SU-DHL-6 (cell line): ENCODE measurements at regions not wholly inside any gene's neighbourhood (a gene's known extent, or its start where the extent isn't known, plus 50 kb on each side); places are given as distances from the start of the nearest gene placed in this dataset.

ENCODE experiments used
- H2AFZ ChIP-seq: fragments of 200-600 bp; sonication (generic); 2 replicates; pipeline ENCODE4 v1.6.1; 2014; ENCODE audit warnings: low read depth, mild to moderate bottlenecking, moderate library complexity, mixed read lengths, antibody characterized with exemption, low read length; ENCODE audit not compliant: severe bottlenecking
- H3F3A ChIP-seq: fragments of 200-600 bp; shearing (Covaris generic); 2 replicates; pipeline ENCODE4 v1.6.0; 2016; ENCODE audit warnings: antibody characterized with exemption, mild to moderate bottlenecking; ENCODE audit not compliant: insufficient read depth
- H3K27ac ChIP-seq: fragments of 200-600 bp; sonication (generic); 2 replicates; pipeline ENCODE4 v1.5.1; 2016; ENCODE audit warnings: low read depth, mild to moderate bottlenecking, low read length, moderate library complexity, mixed read lengths
- H3K27me3 ChIP-seq: fragments of 200-600 bp; sonication (generic), shearing (Covaris generic); 2 replicates; pipeline ENCODE4 v1.6.0; 2014; ENCODE audit warnings: mild to moderate bottlenecking, low read length
- H3K36me3 ChIP-seq: fragments of 200-600 bp; sonication (generic); 2 replicates; pipeline ENCODE4 v1.6.1; 2014; ENCODE audit warnings: mild to moderate bottlenecking, low read length, mixed read lengths
- H3K4me2 ChIP-seq: fragments of 300-600, 200-600 bp; shearing (Covaris generic), sonication (generic); 2 replicates; pipeline ENCODE4 v1.6.0; 2014; ENCODE audit warnings: low read length, low read depth, mild to moderate bottlenecking; ENCODE audit not compliant: poor library complexity, severe bottlenecking
- H3K4me3 ChIP-seq: fragments of 200-600 bp; sonication (generic); 2 replicates; pipeline ENCODE4 v1.5.1; 2014; ENCODE audit warnings: antibody characterized with exemption, low read length, mild to moderate bottlenecking, mixed read lengths; ENCODE audit not compliant: insufficient read depth, poor library complexity, severe bottlenecking
- H3K79me2 ChIP-seq: fragments of 200-600 bp; sonication (generic); 2 replicates; pipeline ENCODE4 v1.6.1; 2014; ENCODE audit warnings: mild to moderate bottlenecking, low read length, moderate library complexity; ENCODE audit not compliant: insufficient read depth
- H3K9ac ChIP-seq: fragments of 200-600 bp; sonication (generic); 2 replicates; pipeline ENCODE4 v1.7.0; 2014; ENCODE audit warnings: mild to moderate bottlenecking, low read length
- H3K9me2 ChIP-seq: fragments of 200-600 bp; sonication (generic); replicated peaks from 2 replicates; pipeline ENCODE4 v1.6.1; 2014; ENCODE audit warnings: low read length; ENCODE audit not compliant: insufficient read depth
- H3K9me3 ChIP-seq: fragments of 200-600 bp; sonication (generic); 2 replicates; pipeline ENCODE4 v1.6.1; 2014; ENCODE audit warnings: low read length, mixed read lengths; ENCODE audit not compliant: insufficient read depth
- H4K20me1 ChIP-seq: fragments of 200-600 bp; sonication (generic); 2 replicates; pipeline ENCODE4 v1.6.1; 2014; ENCODE audit warnings: low read depth, mild to moderate bottlenecking, antibody characterized with exemption, low read length, moderate library complexity, mixed read lengths
- CTCF ChIP-seq: fragments of 200-600 bp; sonication (generic); IDR thresholded peaks from one replicate; pipeline ENCODE4 v1.5.1; 2017; ENCODE audit warnings: antibody characterized with exemption, mild to moderate bottlenecking, low read length, moderate library complexity; ENCODE audit not compliant: insufficient read depth, poor library complexity, severe bottlenecking
- EZH2phosphoT487 ChIP-seq: fragments of 200-600 bp; sonication (generic), shearing (Covaris generic); conservative IDR thresholded peaks from 2 replicates; pipeline ENCODE4 v1.6.1; 2018; ENCODE audit warnings: mild to moderate bottlenecking, antibody characterized with exemption, low read length, moderate library complexity, mixed read lengths

- H3K4me2 ChIP-seq = no peak overlapping the region
These were observed 432.2 kb upstream of the HNRNPA3 start for GRCh38 chr2:176780348-176780747.

GRCh38 chr2:176781570-176782217 is 430.9 kb upstream of the HNRNPA3 start:
- Histone ChIP-seq H2AFZ (peak overlapping the region; percentile 95), H3K4me2 (no peak overlapping the region), H3K9me3 (peaks cover 10% of the 10 kb centered on the region; the same call in 1 of the 2 replicates)

More at GRCh38 chr2:176780348-176780747, 432.2 kb upstream of the HNRNPA3 start:
- H3F3A ChIP-seq = no peaks in the 10 kb centered on the region
- H3K4me3 ChIP-seq = no peak overlapping the region
- H3K79me2 ChIP-seq = no peaks in the 10 kb centered on the region
- H4K20me1 ChIP-seq = no peaks in the 10 kb centered on the region
- H3K27ac ChIP-seq = no peak overlapping the region
- no peaks in the 10 kb centered on the region for H3K27me3 ChIP-seq
- H3K9me2 ChIP-seq = no peaks in the 10 kb centered on the region
- H3K36me3 ChIP-seq = no peaks in the 10 kb centered on the region
- TF ChIP-seq EZH2phosphoT487 = no peak
- no peak for TF ChIP-seq CTCF
- no peak overlapping the region for H2AFZ ChIP-seq
- no peak overlapping the region for H3K9ac ChIP-seq
- peaks cover 10% of the 10 kb centered on the region; the same call in 1 of the 2 replicates for H3K9me3 ChIP-seq

GRCh38 chr2:176784633-176785200 is 427.9 kb upstream of the HNRNPA3 start:
- Histone ChIP-seq H3K36me3 (no peaks in the 10 kb centered on the region), H3K4me3 (no peak overlapping the region), H3K4me2 (no peak overlapping the region), H4K20me1 (no peaks in the 10 kb centered on the region), H3F3A (no peaks in the 10 kb centered on the region), H3K79me2 (no peaks in the 10 kb centered on the region), H3K27ac (no peak overlapping the region), H3K9ac (no peak overlapping the region), H3K9me2 (no peaks in the 10 kb centered on the region), H2AFZ (no peak overlapping the region), H3K9me3 (peaks cover 10% of the 10 kb centered on the region; the same call in 1 of the 2 replicates), H3K27me3 (no peaks in the 10 kb centered on the region)
- TF ChIP-seq CTCF (no peak), EZH2phosphoT487 (no peak)

More at GRCh38 chr2:176781570-176782217, 430.9 kb upstream of the HNRNPA3 start:
- no peaks in the 10 kb centered on the region for H3K36me3 ChIP-seq
- no peak overlapping the region for H3K27ac ChIP-seq
- no peaks in the 10 kb centered on the region for H4K20me1 ChIP-seq
- H3K79me2 ChIP-seq = no peaks in the 10 kb centered on the region
- no peaks in the 10 kb centered on the region for H3F3A ChIP-seq
- H3K27me3 ChIP-seq = no peaks in the 10 kb centered on the region
- H3K4me3 ChIP-seq = no peak overlapping the region
- H3K9me2 ChIP-seq = no peaks in the 10 kb centered on the region
- no peak overlapping the region for H3K9ac ChIP-seq
- TF ChIP-seq EZH2phosphoT487 = no peak
- no peak for TF ChIP-seq CTCF
